Suprapubic skin (tissue), 4 donors: ENCODE measurements at regions not wholly inside any gene's neighbourhood (a gene's known extent, or its start where the extent isn't known, plus 50 kb on each side); places are given as distances from the start of the nearest gene placed in this dataset.

Experiments used
- EP300 ChIP-seq: sonication (generic); formaldehyde crosslinking; IDR thresholded peaks from one replicate; pipeline ENCODE4 v1.6.1; 2017; ENCODE audit warnings: antibody characterized with exemption
- POLR2A ChIP-seq, 2 donors: fragments of 450-650 bp; IDR thresholded peaks; one replicate each; pipeline ENCODE4 v1.6.1; 2017; ENCODE audit warnings: antibody characterized with exemption in 2 of 2, mild to moderate bottlenecking in 2 of 2, moderate library complexity in 2 of 2
- POLR2AphosphoS5 ChIP-seq, 3 donors: sonication (generic); formaldehyde crosslinking; IDR thresholded peaks; one replicate each; pipeline ENCODE4 v1.6.1; 2017; ENCODE audit warnings: antibody characterized with exemption in 3 of 3
- TF ChIP-seq, protein P1 (sequence below), 2 donors: fragments of 200-600 bp in 1 of 2; fragments of 450-650 bp in 1 of 2; sonication (generic) in 1 of 2; IDR thresholded peaks; one replicate each; pipeline ENCODE4 v1.5.1; 2016 to 2019; ENCODE audit warnings: antibody characterized with exemption in 2 of 2, mild to moderate bottlenecking in 1 of 2, moderate library complexity in 1 of 2

DNA sequence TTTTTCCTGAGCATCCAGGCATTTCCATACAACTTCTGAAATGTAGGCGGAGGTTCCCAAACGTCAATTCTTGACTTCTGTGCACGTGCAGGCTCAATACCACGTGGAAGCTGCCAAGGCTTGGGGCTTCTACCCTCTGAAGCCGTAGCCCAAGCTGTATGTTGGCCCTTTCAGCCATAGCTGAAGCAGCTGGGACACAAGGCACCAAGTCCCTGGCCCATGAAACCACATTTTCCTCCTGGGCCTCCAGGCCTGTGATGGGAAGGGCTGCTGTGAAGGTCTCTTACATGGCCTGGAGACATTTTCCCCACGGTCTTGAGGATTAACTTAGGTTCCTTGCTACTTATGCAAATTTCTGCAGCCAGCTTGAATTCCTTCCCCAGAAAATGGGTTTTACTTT lies 103.6 kb downstream of the NREP start:
- TF ChIP-seq POLR2A (IDR thresholded peaks at IDR 0.05) (no peak), EP300 (no peak), POLR2AphosphoS5 (IDR thresholded peaks at IDR 0.05) (no peak)
- TF ChIP-seq, protein P1, sequence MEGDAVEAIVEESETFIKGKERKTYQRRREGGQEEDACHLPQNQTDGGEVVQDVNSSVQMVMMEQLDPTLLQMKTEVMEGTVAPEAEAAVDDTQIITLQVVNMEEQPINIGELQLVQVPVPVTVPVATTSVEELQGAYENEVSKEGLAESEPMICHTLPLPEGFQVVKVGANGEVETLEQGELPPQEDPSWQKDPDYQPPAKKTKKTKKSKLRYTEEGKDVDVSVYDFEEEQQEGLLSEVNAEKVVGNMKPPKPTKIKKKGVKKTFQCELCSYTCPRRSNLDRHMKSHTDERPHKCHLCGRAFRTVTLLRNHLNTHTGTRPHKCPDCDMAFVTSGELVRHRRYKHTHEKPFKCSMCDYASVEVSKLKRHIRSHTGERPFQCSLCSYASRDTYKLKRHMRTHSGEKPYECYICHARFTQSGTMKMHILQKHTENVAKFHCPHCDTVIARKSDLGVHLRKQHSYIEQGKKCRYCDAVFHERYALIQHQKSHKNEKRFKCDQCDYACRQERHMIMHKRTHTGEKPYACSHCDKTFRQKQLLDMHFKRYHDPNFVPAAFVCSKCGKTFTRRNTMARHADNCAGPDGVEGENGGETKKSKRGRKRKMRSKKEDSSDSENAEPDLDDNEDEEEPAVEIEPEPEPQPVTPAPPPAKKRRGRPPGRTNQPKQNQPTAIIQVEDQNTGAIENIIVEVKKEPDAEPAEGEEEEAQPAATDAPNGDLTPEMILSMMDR (IDR thresholded peaks at IDR 0.05), result no peak
